SK-N-DZ (cell line): ENCODE measurements at regions not wholly inside any gene's neighbourhood (a gene's known extent, or its start where the extent isn't known, plus 50 kb on each side); places are given as distances from the start of the nearest gene placed in this dataset.
"Not testable (repeated sequence)": the region's sequence is repeated elsewhere in the genome, so short reads cannot be mapped to it uniquely, and the experiment has no call there.

ENCODE experiments used
- DNase-seq: peaks from one replicate; pipeline ENCODE4 v3.0.0-alpha.2; 2015; ENCODE audit warnings: low spot score

DNA sequence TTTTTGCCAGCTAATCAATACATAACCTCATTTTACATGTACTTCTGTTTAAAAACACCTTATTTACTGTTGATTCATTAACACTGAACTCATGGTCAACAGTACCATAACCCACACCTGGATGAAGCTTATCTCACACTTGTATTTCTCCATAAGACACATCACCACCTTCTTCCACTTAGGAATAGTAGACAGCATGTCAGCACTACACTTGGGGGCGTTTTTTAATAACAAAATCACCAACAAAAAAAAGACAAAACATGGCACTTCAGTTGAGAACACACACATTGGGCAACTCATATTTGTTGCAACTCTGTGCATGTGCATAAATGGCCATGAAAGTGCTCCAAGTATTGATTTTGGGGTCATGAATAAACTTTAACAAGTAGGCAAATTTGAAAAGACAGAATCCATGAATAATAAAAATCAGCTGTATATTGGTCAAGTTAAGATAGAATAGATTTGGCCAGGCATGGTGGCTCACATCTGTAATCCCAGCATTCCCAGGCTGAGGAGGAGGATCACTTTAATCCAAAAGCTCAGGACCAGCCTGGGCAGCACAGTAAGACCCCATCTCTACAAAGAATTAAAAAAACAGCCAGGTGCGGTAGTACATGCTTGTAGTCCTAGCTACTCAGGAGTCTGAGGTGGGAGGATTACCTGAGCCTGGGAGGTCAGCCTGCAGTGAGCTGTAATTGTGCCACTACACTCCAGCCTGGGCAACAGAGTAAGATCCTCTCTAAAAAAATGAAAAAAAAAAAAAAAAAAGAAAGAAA is 84.4 kb upstream of the SRD5A2 start:
- no peak for DNase-seq

DNA sequence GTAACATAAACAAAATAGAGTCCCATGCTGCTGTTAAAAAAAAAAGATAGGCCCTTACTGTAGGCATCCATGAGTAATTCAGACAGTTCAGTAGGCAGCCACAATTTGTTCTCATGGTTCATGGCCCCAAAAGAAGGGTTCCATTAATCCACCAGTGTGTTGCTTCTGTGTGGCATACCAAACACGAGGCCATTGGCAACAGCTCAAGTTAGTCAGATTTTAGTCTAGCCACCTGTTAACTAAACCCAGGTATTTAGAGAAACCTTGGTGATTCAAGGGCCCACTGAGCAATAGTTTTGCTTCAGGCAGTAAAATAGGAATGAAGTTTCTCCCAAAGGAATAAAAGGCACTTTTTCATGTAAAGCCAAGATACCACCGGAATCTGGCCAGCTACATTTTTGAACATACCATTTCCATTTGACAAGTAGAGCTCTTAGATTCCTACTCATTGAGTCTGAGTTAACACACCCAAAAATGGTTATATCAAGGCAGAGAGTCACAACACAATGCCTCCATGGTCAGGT is 80.1 kb upstream of the SRD5A2 start:
- no peak for DNase-seq

DNA sequence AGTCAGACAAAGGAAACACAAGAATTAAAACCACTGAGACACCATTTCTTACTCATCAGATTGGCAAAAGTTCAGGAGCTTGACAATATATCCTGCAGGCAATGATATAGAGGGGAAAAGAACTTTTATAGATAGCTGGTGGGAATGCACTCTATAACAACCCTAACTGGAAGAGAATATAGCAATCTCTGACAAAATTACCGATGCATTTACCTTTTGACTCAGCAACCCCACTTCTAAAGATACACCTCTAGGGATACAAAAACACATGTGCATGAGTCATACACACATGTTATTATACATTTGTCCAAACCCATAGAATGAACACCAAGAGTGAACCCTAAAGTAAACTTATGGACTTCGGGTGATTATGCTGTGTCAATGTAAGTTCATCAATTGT is 79.4 kb upstream of the SRD5A2 start:
- DNase-seq: no peak

DNA sequence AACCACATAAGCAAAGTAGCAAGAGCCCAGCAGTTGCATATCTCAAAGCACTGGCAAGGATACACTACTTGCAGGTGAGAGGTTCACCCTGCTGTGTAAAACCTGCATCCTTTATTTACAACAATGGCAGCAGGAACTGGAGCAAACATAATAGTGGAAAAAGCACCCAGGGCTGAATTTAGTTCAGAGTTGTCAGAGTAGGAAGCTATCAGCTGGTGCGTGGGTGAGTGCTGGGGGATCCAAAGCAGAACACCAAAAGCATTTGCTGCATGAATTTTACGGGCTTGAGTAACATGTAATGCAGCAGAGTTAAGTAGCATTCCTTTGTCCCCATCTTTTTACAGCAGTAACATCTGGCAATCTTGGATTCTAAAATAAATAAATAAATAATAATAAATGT is 73.5 kb upstream of the SRD5A2 start:
- DNase-seq: no peak

DNA sequence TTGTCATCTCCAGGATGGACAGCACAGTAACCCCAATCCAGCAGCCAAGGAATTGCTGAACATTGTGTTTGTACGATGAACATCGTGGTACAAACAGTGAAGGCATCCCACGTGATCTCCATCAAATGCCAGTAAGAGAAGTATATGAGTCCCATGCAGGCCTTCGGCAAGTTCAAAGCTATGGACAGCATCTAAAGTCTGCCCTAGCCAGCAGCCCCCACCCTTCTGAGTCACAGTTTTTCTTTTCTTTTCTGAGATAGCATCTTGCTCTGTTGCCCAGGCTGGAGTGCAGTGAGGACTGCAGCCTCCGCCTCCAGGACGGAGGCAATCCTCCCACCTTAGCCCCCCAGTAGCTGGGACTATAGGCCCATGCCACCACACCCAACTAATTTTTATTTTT is 71.0 kb upstream of the SRD5A2 start:
- DNase-seq: no peak

DNA sequence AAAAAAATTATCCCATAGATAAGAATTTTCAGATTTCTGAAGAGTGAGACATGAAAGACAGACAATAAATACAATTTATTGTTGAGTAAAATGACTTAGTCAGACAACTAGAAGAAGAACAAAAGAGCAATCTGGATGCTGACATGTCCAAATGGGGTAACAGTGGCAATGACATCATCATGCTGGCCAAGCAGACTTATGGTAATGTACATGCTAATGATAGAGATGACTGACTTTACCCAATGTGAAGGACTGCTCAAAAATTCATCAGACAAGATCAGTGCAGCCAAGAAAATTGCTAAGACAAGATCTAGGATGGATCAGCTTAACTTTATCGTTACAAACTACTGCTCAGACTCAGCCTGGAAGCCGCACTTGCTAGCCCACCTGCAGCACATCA is 70.5 kb upstream of the SRD5A2 start:
- no peak for DNase-seq

DNA sequence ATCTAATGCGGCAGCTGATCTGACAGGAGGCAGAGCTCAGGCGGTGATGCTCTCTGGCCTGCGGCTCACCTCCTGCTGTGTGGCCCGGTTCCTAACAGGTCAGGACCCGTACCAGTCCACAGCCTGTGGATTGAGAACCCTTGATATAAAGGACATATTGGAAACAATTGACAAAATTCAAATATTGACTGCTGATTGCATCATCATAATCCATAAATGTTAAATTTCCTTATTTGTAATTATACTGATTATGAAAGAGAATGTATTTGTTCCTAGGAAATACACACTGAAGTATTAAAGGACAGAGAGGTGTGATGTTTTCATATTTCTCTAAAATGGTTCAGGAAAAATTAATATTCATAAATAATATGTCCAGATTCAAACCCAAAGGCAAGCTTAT is 63.8 kb upstream of the SRD5A2 start:
- no peak for DNase-seq

DNA sequence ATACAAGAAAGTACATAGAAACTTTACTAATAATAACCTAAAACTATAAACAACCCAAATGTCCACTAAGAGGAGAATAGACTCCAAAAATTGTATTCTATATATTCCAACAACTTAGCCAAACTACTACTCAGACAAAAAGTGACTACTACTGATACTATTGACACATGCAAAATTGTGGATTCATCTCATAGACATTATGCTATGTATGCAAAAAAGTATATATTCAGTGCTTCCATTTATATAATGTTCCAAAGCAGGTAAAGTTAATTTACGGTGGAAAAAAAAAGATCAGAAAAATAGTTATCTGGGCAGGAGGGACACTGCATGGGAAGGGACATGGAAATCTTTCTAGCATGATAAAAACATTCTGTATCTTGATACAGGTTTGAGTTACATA is 62.0 kb upstream of the SRD5A2 start:
- DNase-seq: no peak

DNA sequence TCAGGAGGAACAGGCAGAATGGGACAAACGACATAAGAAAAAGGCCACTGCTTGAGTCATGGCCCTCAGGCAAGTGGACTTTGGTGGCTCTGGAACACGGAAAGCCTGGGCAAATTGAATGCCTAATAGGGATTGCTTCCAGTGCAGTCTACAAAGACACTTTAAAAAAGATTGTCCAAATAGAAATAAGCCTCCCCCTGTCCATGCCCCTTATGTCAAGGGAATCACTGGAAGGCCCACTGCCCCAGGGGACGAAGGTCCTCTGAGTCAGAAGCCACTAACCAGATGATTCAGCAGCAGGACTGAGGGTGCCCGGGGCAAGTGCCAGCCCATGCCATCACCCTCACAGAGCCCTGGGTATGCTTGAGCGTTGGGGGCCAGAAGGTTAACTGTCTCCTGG is 51.5 kb upstream of the SRD5A2 start:
- not testable (repeated sequence) for DNase-seq
